ENCODE measurements at regions not wholly inside any gene's neighbourhood (a gene's known extent, or its start where the extent isn't known, plus 50 kb on each side); places are given as distances from the start of the nearest gene placed in this dataset.

GRCh38 chr13:106714271-106714982 lies 146.5 kb upstream of the ARGLU1 start:
- TF ChIP-seq CTCF (IDR thresholded peaks at IDR 0.05) = no peak
- no peak for TF ChIP-seq POLR2A (IDR thresholded peaks at IDR 0.05)
